ENCODE measurements at regions not wholly inside any gene's neighbourhood (a gene's known extent, or its start where the extent isn't known, plus 50 kb on each side); places are given as distances from the start of the nearest gene placed in this dataset.

GRCh38 chr1:219749370-219749769 lies 136.5 kb upstream of the ZC3H11B start:
- no peaks in the 10 kb centered on the region for H3K36me3 ChIP-seq (ENCODE audit: control insufficient read depth in 1 of 2, insufficient read depth in 2 of 2, low read length in 2 of 2)
- H3K4me1 ChIP-seq (ENCODE audit: control insufficient read depth in 1 of 2, insufficient read depth in 2 of 2, low read length in 2 of 2) = no peaks in the 10 kb centered on the region
- CTCF ChIA-PET = no interaction called here
- BruUV-seq (replicated peaks) = no TSS peak
- POLR2A ChIA-PET = no interaction called here
- no peaks in the 10 kb centered on the region for H4K20me1 ChIP-seq (ENCODE audit: insufficient read depth)
- no peak overlapping the region for H3K9ac ChIP-seq (ENCODE audit: low read length)
- no peak overlapping the region for H3K4me2 ChIP-seq (ENCODE audit: low read length)
- H3K9me2 ChIP-seq (ENCODE audit: insufficient read depth) = no peaks in the 10 kb centered on the region
- DNase-seq (ENCODE audit: low read depth, low spot score) (no peak), ATAC-seq (no peak)
- H3K9me3 ChIP-seq (ENCODE audit: control insufficient read depth in 1 of 2, insufficient read depth in 1 of 2, low read depth in 1 of 2, low read length in 2 of 2) = no peaks in the 10 kb centered on the region
- no peaks in the 10 kb centered on the region for H3K27me3 ChIP-seq (ENCODE audit: insufficient read depth, low read length)
- no peaks in the 10 kb centered on the region for H3K79me2 ChIP-seq (ENCODE audit: insufficient read depth, low read length)
- no peak overlapping the region for H3K4me3 ChIP-seq (replicated peaks in 1 of 2; ENCODE audit: low read depth in 1 of 2, low read length in 2 of 2)
- RAD21 ChIA-PET (ENCODE audit: low non-redundant PET in 1 of 2, low total read pairs in 2 of 2, uncharacterized antibody in 2 of 2, unreplicated experiment in 2 of 2) = no interaction called here
- TF ChIP-seq EGR1 (IDR thresholded peaks at IDR 0.05; ENCODE audit: low read depth) = no peak
- TF ChIP-seq EZH2phosphoT487 (IDR thresholded peaks at IDR 0.05; ENCODE audit: borderline replicate concordance) = no peak
- TF ChIP-seq JUND (IDR thresholded peaks at IDR 0.05) = no peak
- TF ChIP-seq FOSL1 (IDR thresholded peaks at IDR 0.05; ENCODE audit: low read depth) = no peak
- TF ChIP-seq SIN3A (IDR thresholded peaks at IDR 0.05; ENCODE audit: low read depth) = no peak
- TF ChIP-seq RAD21 (IDR thresholded peaks at IDR 0.05; ENCODE audit: low read depth) = no peak
- TF ChIP-seq EZH2 (IDR thresholded peaks at IDR 0.05) = no peak
- no peak overlapping the region for H2AFZ ChIP-seq (ENCODE audit: low read depth, low read length, poor library complexity, severe bottlenecking)
- H3K27ac ChIP-seq (ENCODE audit: low read depth, low read length) = no peak overlapping the region
- intact Hi-C loops (cut with micrococcal nuclease) = no loop called here

DNA sequence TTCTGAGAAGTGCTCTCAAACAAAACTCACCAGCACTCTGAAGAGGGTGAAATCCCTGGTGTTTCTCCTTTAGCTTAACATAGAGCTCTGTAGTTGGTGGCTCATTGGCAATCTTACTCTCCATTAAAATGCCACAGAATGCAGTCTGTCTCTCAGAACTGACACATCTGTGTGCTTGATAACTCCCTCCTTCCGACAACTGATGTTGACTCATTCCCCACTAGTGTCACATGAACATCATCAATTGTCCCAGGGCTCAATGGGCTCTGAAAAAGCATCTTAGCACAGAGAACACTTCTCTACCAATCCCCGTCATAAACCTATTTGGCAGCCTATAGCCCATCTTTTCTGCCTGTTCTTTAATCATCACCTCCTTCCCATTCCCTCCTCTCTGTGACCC lies 133.2 kb upstream of the ZC3H11B start:
- BruUV-seq (replicated peaks) = no TSS peak
- ChIA-PET CTCF (no interaction called here), POLR2A (no interaction called here), RAD21 (ENCODE audit: low non-redundant PET in 1 of 2, low total read pairs in 2 of 2, uncharacterized antibody in 2 of 2, unreplicated experiment in 2 of 2) (no interaction called here)
- H2AFZ ChIP-seq (ENCODE audit: low read depth, low read length, poor library complexity, severe bottlenecking) = no peak overlapping the region
- no peak overlapping the region for H3K9ac ChIP-seq (ENCODE audit: low read length)
- no peaks in the 10 kb centered on the region for H3K36me3 ChIP-seq (ENCODE audit: control insufficient read depth in 1 of 2, insufficient read depth in 2 of 2, low read length in 2 of 2)
- no peak for TF ChIP-seq RAD21 (IDR thresholded peaks at IDR 0.05; ENCODE audit: low read depth)
- TF ChIP-seq, protein P1, sequence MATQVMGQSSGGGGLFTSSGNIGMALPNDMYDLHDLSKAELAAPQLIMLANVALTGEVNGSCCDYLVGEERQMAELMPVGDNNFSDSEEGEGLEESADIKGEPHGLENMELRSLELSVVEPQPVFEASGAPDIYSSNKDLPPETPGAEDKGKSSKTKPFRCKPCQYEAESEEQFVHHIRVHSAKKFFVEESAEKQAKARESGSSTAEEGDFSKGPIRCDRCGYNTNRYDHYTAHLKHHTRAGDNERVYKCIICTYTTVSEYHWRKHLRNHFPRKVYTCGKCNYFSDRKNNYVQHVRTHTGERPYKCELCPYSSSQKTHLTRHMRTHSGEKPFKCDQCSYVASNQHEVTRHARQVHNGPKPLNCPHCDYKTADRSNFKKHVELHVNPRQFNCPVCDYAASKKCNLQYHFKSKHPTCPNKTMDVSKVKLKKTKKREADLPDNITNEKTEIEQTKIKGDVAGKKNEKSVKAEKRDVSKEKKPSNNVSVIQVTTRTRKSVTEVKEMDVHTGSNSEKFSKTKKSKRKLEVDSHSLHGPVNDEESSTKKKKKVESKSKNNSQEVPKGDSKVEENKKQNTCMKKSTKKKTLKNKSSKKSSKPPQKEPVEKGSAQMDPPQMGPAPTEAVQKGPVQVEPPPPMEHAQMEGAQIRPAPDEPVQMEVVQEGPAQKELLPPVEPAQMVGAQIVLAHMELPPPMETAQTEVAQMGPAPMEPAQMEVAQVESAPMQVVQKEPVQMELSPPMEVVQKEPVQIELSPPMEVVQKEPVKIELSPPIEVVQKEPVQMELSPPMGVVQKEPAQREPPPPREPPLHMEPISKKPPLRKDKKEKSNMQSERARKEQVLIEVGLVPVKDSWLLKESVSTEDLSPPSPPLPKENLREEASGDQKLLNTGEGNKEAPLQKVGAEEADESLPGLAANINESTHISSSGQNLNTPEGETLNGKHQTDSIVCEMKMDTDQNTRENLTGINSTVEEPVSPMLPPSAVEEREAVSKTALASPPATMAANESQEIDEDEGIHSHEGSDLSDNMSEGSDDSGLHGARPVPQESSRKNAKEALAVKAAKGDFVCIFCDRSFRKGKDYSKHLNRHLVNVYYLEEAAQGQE (IDR thresholded peaks at IDR 0.05; ENCODE audit: low read depth) = no peak
- TF ChIP-seq POLR2A (IDR thresholded peaks at IDR 0.05; ENCODE audit: borderline replicate concordance, extremely low read depth, insufficient read depth, insufficient read length) = no peak
- H3K79me2 ChIP-seq (ENCODE audit: insufficient read depth, low read length) = no peaks in the 10 kb centered on the region
- H3K4me1 ChIP-seq (ENCODE audit: control insufficient read depth in 1 of 2, insufficient read depth in 2 of 2, low read length in 2 of 2) = no peaks in the 10 kb centered on the region
- DNase-seq (ENCODE audit: low read depth, low spot score) (no peak), ATAC-seq (no peak)
- no peaks in the 10 kb centered on the region for H3K27me3 ChIP-seq (ENCODE audit: insufficient read depth, low read length)
- H3K9me3 ChIP-seq (ENCODE audit: control insufficient read depth in 1 of 2, insufficient read depth in 1 of 2, low read depth in 1 of 2, low read length in 2 of 2) = no peaks in the 10 kb centered on the region
- no peak overlapping the region for H3K27ac ChIP-seq (ENCODE audit: low read depth, low read length)
- no peak overlapping the region for H3K4me2 ChIP-seq (ENCODE audit: low read length)
- H3K4me3 ChIP-seq (replicated peaks in 1 of 2; ENCODE audit: low read depth in 1 of 2, low read length in 2 of 2) = no peak overlapping the region
- no peaks in the 10 kb centered on the region for H3K9me2 ChIP-seq (ENCODE audit: insufficient read depth)
- intact Hi-C loops (cut with micrococcal nuclease) = no loop called here
- H4K20me1 ChIP-seq (ENCODE audit: insufficient read depth) = no peaks in the 10 kb centered on the region

Measured in HCT116 (cell line).